Prostate gland (tissue), 2 donors: ENCODE measurements at regions not wholly inside any gene's neighbourhood (a gene's known extent, or its start where the extent isn't known, plus 50 kb on each side); places are given as distances from the start of the nearest gene placed in this dataset.

Experiments
- DNase-seq: peaks from one replicate; pipeline ENCODE4 v3.0.0-alpha.2; 2019; ENCODE audit warnings: low spot score
- H3K27ac ChIP-seq, 2 donors: fragments of 200-600 bp; sonication (generic); 2 replicates each; pipeline ENCODE4 v1.5.1; 2017 to 2019
- H3K27me3 ChIP-seq: fragments of 200-600 bp; sonication (generic); replicated peaks from 2 replicates; pipeline ENCODE4 v1.5.1; 2019; ENCODE audit not compliant: insufficient read depth
- H3K36me3 ChIP-seq, 2 donors: fragments of 200-600 bp; sonication (generic); 1 replicate in 1 of 2; 2 replicates in 1 of 2; pipeline versions ENCODE4 v1.5.1 to v1.8.1; 2017 to 2019
- H3K4me1 ChIP-seq: fragments of 200-600 bp; sonication (generic); replicated peaks from 2 replicates; pipeline ENCODE4 v1.5.1; 2019
- H3K4me3 ChIP-seq, 2 donors: fragments of 200-600 bp; sonication (generic); 2 replicates each; pipeline ENCODE4 v1.5.1; 2017 to 2019
- H3K9me3 ChIP-seq: fragments of 200-600 bp; sonication (generic); 2 replicates; pipeline ENCODE4 v1.5.1; 2017
- CTCF ChIP-seq, 4 experiments: fragments of 200-600 bp in 2 of 4; fragments of 450-650 bp in 2 of 4; sonication (generic) in 2 of 4; IDR thresholded peaks; 1 replicate in 3 of 4; 2 replicates in 1 of 4; pipeline ENCODE4 v1.5.1; 2016 to 2019; ENCODE audit warnings: antibody characterized with exemption in 4 of 4, mild to moderate bottlenecking in 2 of 4, moderate library complexity in 2 of 4
- POLR2A ChIP-seq: fragments of 450-650 bp; IDR thresholded peaks from one replicate; pipeline ENCODE4 v1.6.1; 2016; ENCODE audit warnings: antibody characterized with exemption, mild to moderate bottlenecking
- POLR2AphosphoS5 ChIP-seq: sonication (generic); formaldehyde crosslinking; IDR thresholded peaks from one replicate; pipeline ENCODE4 v1.6.1; 2017; ENCODE audit warnings: antibody characterized with exemption
- WGBS: methylation state at CpG from one replicate; pipeline ENCODE4 v1.1.5; 2018; 5-methylcytosine and 5-hydroxymethylcytosine counted together
- intact Hi-C: fragments of 100-400 bp; cut with DNase I; formaldehyde crosslinking; loops from one replicate; pipeline ENCODE4 v1.14.2; 2022

DNA sequence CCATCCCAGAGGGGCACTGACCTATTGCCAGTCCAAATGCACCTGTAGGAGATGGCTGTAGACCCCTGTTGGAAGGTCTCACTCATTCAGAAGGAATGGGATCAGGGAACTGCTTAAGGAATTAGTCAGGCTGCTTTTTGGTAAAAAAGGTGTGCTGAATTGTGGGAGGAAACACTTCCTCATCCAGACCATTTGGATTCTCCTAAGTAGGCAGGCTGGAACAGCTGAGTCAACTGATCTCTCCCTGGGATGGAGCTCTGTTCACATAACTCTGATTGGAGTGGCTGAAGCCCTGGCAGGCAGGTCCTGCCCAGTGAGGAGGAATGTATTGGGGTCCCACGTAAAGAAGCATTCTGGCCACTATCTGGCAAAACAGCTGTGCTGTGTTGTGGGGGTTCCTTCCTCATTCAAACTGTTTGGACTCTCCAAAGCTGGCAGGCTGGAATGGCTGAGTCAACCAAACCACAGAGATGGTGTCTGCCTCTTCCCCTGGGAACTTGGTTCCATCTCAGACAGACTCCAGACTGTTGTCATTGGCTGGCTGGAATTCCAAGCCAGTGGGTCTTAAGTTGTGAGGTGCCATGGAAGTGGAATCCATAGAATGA, 70.7 kb upstream of the PDC start:
- Histone ChIP-seq H3K9me3 (no peaks in the 10 kb centered on the region), H3K27me3 (no peaks in the 10 kb centered on the region), H3K4me1 (no peaks in the 10 kb centered on the region), H3K36me3 (no peaks in the 10 kb centered on the region), H3K4me3 (no peak overlapping the region), H3K27ac (no peak overlapping the region)
- TF ChIP-seq POLR2A (no peak), CTCF (IDR thresholded peaks at IDR 0.05) (no peak), POLR2AphosphoS5 (no peak)
- intact Hi-C loops: no loop called here
- DNase-seq: no peak
- 81% methylated on average over 1 of the region's 1 CpG for WGBS

GRCh38 chr1:186530109-186530508, 69.2 kb upstream of the PDC start:
- WGBS: 88% methylated on average over 2 of the region's 2 CpGs
- Histone ChIP-seq H3K4me3 (no peak overlapping the region), H3K9me3 (no peaks in the 10 kb centered on the region), H3K27ac (no peak overlapping the region), H3K27me3 (no peaks in the 10 kb centered on the region), H3K4me1 (no peaks in the 10 kb centered on the region), H3K36me3 (no peaks in the 10 kb centered on the region)
- DNase-seq: no peak
- intact Hi-C loops: no loop called here
- no peak for TF ChIP-seq POLR2A
- no peak for TF ChIP-seq POLR2AphosphoS5
- TF ChIP-seq CTCF (IDR thresholded peaks at IDR 0.05): no peak

DNA sequence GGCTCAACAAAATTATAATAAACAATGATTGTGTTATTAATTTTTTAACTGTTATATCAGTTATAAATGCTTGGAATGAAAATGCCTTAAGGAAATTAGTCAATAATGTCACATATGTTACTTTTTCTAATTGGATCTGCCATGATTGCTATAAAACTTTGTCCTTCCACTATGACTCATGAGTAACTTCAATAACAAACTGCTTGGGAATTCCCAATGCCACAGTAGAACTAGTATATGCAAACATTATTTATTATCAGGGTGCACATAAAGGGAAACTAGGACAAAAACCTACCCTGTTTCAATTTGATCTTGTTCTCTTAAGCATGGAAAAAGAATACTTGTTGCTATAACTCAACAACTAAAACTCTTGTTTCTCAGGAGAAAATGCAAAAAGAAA, 59.1 kb upstream of the PDC start:
- no peak for TF ChIP-seq CTCF (IDR thresholded peaks at IDR 0.05)
- no peak for TF ChIP-seq POLR2AphosphoS5
- no peak for TF ChIP-seq POLR2A
- Histone ChIP-seq H3K4me1 (peaks cover 6% of the 10 kb centered on the region), H3K36me3 (no peaks in the 10 kb centered on the region), H3K27me3 (no peaks in the 10 kb centered on the region), H3K4me3 (no peak overlapping the region), H3K27ac (no peak overlapping the region), H3K9me3 (no peaks in the 10 kb centered on the region)
- DNase-seq: no peak
- intact Hi-C loops: no loop called here

GRCh38 chr1:186518822-186519381, 58.0 kb upstream of the PDC start:
- no peak for TF ChIP-seq CTCF (IDR thresholded peaks at IDR 0.05)
- TF ChIP-seq POLR2AphosphoS5: no peak
- TF ChIP-seq POLR2A: no peak
- 58% methylated on average over 4 of the region's 4 CpGs for WGBS
- Histone ChIP-seq H3K36me3 (no peaks in the 10 kb centered on the region), H3K4me3 (no peak overlapping the region), H3K27me3 (no peaks in the 10 kb centered on the region), H3K4me1 (peaks cover 6% of the 10 kb centered on the region), H3K27ac (no peak overlapping the region), H3K9me3 (no peaks in the 10 kb centered on the region)
- intact Hi-C loops: no loop called here
- DNase-seq: no peak

GRCh38 chr1:186518395-186518794, 57.5 kb upstream of the PDC start:
- no peaks in the 10 kb centered on the region for H3K27me3 ChIP-seq
- no peak overlapping the region for H3K4me3 ChIP-seq
- H3K27ac ChIP-seq: no peak overlapping the region
- intact Hi-C loops: no loop called here
- H3K4me1 ChIP-seq: peaks cover 6% of the 10 kb centered on the region
- H3K36me3 ChIP-seq: no peaks in the 10 kb centered on the region
- DNase-seq: no peak
- TF ChIP-seq CTCF (IDR thresholded peaks at IDR 0.05) (no peak), POLR2A (no peak), POLR2AphosphoS5 (no peak)
- no peaks in the 10 kb centered on the region for H3K9me3 ChIP-seq
